ENCODE measurements at regions not wholly inside any gene's neighbourhood (a gene's known extent, or its start where the extent isn't known, plus 50 kb on each side); places are given as distances from the start of the nearest gene placed in this dataset.
"Not testable (repeated sequence)": the region's sequence is repeated elsewhere in the genome, so short reads cannot be mapped to it uniquely, and the experiment has no call there.

DNA sequence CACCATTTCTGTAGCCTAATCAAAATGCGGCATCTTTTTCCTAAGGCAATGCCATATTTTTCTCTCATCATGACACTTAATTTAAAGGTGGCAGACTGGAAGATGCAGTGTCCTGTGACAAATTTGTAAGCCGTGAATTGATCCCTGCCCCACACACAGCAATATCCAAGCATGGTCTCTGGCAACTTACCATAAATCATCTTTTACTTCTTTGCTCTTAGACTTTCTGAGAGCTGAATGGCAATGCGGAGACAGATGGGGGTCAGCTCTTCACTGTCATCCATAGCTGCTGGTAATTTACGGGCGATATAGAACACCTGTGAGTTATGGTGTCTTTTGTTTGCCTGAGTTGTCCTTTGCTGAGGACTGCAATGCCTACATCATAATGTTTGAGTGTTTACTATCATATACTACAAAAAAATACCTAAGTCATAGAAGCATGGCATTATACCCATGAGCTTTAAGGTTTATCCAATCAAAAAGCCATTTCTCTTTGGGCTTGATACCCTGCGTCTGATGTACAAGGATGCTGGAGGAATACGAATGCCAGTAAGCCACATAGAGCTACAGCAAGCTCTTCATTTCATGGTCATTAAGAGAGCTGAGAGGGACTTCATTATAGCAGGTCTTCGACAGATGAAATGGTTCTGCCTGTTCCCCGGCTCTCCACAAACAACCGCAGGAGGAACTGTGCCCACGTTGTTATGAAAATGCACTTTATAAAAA, 148.1 kb downstream of the TRIML1 start:
- no peak for DNase-seq

DNA sequence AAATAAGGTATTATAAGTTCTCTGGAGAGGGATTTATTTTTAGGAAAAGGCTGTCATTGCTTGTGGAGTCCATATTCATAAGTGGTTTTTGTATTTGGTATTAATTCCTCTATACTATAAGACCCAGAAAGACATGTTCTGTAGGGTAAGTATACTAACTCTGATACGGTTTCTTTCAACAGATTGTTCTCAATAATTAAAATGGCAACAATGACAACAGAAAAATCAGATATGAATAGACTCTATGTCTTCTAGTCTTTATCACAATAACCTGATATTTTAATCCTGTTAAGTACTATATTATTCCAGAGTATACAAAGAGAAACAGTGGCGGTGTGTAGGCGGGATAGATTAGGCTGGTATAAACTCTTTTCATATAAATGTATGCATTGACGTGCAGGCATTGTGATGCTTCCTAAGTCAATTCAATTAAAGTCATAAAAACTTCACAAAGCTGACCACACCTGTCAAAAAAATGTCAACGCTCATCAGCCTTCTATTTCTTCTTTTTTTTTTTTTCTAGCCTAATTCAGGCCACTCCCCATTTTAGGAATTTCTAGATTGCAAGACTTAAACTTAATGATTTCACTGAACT, 150.4 kb downstream of the TRIML1 start:
- no peak for DNase-seq

DNA sequence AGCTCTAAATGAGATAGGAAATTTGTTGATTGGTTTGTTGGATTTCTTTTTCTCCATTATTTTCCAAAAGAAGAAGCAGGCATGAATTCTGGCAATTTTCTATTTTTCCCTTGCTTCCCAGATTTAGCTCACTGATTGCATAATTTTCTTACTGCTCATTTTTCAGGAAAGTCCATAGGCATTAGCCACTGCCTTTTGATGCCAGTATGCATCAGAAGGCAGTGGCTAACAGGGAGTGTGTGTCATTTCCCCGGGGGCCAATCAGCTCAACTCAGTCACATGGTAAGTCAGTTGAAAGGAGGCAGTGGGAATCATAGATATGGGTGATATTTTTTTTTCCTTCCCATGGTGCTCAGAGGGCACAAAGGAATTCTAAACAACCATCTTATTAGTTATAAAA, 156.7 kb downstream of the TRIML1 start:
- DNase-seq: no peak

DNA sequence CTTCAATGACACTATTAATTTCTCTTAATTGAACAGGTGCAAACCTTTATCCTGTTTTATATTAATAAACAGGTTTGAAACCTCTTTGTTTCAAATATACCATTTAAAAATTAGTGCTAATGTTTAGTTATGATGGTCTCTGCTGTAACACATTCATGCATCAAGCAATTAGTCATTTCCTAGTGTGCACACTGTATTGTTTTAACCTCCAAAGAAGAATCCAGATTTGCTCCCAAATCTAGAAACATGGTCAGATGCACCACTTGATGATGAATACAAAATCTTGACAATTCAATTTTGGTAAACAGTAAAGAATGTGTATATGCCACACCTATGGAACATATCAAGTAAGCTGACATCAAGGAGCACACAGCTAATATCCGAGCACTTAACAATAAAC, 157.1 kb downstream of the TRIML1 start:
- no peak for DNase-seq

DNA sequence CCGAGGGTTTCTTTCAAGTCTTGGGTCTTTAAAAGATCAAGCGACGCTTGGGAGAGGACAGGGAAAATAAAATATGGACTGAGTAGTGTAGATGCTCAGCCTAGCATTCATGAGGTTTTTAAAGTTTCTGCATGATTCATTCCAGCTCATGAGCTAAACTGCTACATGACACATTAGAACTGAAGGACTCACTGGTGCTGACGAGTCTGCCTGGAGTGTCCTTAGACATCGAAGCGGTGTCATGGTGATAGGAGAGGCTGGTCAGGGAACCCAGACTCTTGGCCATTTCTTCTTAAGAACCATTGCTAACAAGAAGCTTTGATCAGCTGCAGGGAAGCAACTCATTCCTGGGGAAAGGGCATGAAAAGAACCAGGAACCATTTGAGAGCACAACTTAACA, 158.6 kb downstream of the TRIML1 start:
- DNase-seq: no peak

DNA sequence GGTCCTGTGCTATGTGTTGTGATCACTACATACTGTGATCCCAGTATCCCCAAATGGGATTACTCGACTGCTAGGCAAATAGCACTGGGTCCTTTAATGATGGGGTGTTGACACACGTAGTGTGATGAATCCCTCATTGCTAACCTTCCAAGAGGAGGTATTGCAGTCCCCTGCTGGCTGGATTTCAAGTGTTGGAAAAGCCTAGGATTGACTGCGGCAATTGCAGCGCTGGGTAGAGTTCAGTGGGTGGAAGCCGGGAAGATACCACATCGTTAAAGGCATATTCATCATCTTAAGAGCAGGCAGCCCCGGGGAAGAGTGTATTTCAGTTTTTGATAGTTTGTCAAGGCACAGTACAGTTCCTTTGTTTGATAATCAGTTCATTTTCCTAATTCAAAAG, 159.9 kb downstream of the TRIML1 start:
- DNase-seq: no peak

DNA sequence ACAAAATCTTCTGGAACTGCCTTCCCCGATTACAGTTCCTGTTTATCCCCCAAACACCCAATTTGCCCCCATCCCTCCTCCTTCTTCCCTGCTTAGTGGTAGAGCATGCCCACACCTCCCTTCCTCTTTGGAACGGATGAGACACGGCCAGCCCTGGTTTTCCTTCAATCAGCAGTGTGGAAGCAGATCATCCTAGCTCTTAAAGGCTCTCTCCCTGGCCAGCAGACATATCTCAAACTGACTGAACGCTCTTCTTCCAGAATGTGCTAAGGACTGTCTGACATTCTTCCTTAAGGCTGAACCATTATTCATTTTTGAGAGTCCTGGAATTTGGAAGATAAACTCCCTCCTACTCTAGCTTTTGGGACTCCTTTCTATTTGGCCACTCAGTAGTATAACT, 161.1 kb downstream of the TRIML1 start:
- no peak for DNase-seq

DNA sequence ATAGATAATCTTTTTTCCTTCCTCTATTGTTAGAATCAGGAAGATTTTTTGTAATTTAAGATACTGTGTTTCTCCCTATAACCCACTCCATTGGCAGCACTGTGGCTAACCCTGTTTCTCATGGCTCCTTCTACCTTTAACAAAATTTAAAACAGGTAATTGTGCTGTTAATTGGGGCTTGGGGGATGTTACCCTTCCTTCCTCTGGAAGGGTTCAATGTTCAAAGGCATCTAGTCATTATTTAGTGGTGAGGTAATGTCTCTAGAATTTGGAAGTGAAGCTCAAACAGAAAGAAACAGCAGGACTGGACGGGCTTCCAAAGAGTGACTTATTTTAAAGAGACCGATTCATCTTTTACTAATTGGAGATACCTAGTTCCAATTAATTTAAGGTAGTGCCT, 166.4 kb downstream of the TRIML1 start:
- DNase-seq: no peak

DNA sequence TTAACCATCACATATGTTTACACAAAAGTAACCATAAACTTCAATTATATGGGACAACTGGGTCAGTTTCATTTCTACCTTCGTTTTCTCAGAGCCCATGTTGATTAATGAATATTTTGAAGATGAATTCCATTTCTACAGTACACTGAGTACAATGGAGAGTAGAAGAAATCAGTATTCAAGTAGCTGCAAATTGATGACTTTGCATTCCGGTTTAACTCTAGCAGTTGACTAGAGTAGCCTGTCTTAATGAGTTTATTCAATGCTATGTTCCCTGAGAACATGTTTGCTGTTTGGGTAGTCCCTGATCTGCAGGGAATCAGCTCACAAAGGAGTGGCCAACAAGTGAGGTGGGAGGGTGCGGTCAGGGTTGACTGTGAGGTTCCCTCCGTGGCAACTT, 168.3 kb downstream of the TRIML1 start:
- DNase-seq: no peak

DNA sequence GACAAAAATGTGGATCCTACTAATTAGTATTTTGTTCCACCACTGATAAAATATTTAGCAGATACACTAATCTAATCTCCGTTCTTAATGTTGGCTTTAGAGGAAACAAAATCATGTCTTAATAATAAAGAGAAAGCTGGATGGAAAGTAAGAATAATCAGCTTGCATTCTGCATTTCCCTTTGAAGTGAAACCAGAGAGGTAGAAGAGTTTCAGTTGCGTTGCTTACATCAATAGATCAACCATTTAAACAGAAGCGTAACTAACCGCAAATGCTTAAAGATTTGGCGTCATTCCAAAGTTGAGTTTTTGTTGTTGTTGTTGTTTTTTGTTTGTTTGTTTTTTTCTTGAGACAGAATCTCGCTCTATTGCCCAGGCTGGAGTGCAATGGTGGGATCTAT, 168.9 kb downstream of the TRIML1 start:
- no peak for DNase-seq

DNA sequence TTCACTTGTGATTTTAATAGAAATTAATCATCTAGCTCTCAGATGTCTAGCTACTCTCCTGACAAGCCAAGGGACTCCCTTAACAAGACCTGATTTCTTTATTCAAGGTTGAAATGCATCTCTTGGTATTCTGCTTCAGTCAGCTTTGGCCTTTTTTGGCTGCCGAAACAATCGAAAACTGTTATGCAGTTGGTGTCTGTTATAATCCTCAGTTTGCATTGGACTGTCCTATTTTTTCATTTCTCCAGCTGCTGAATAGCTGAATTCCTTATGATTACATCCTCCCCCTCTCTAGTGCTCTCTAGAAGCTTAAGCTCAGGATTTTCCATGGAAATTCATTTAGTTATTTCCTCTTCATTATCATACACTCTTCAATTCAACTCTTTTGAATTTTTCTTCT, 177.2 kb downstream of the TRIML1 start:
- DNase-seq: no peak

DNA sequence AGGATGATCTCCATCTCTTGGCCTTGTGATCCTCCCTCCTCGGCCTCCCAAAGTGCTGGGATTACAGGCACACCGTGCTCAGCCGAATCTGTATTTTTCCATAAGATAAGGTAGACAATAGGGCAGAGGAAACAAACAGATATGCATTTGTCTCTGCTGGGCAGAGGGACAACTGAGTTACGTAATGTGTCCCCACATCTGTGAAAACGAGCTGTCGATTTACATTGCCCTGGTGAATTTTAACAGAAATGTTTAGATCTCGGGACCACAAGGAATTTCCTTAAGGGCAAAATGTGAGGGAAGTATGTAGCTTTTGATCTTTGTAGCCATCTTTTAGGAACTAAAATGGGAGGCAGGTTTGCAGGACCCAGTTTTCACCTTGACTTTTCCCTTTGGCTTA, 189.7 kb downstream of the TRIML1 start:
- no peak for DNase-seq

DNA sequence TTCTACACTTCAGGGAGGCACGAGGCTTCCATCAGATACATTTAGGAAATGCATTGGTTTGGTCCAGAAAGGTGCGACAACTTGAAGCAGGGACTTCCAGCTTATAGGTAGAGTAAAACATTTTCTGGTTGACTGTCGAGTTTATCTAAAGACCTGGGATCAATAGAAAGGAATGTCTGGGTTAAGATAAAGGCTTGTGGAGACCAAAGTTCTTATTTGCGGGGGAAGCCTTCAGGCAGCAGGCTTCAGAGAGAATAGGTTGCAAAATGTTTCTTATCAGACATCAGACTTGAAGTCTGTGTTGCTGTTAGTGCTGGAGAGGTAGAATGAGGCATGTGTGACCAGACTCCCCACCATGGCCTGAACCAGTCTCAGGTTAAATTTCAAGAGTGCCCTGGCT, 190.3 kb downstream of the TRIML1 start:
- DNase-seq: no peak

DNA sequence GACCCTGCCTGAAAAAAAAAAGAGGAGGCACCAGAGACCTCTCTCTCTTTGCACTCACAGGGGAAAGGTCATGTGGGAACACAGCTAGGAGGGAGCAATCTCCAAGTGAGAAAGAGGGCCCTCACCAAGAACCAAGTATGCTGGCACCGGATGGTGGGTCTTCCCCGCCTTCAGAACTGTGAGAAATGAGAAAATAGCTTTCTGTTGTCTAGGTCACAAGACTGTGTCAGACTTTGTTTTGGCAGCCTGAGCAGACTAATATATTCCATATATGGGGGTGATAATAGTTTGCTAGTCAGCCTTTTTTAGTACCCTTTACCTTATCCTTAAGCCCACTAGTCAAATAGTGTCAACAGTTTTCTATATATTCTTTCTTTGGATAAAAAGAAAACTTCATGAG, 193.0 kb downstream of the TRIML1 start:
- no peak for DNase-seq

DNA sequence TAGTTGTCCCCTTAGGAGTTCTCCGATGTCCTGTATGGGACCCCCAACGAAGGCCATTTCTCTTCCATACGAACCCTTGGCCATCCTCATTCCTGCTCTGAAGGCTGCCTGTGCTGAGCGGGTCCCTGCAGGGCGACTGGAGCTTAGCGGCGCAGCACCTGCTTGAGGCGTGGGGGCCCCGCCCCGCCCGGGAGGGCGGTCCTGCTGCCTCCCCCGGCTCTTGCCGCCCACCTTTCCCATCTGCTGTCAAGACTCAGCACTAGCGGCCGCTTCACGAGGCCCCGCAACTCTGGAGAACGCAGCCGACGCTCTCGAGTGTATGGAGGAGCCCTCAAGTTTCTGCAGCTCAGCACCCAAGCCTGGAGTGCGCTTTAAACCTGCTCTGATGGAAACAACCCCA, 197.7 kb downstream of the TRIML1 start:
- DNase-seq: no peak

DNA sequence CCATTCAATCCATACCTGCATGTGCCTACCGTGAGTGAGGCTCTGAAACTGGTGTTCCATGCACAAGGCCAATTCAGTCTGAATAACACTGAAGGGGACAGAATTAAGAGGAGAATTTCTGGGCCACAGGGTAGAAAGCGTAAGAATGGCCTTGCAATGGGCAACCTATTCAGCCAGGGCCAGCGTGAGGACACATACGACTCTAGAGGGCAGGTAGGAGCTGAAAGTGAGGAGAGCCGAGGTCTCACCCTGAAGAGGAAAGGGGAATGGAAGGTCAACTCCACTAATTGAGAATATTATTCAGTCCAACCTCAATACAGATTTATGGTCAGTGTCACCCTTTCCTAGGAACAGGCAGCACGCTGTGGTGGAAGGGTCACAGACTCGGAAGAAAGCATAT, 202.2 kb downstream of the TRIML1 start:
- DNase-seq: no peak

DNA sequence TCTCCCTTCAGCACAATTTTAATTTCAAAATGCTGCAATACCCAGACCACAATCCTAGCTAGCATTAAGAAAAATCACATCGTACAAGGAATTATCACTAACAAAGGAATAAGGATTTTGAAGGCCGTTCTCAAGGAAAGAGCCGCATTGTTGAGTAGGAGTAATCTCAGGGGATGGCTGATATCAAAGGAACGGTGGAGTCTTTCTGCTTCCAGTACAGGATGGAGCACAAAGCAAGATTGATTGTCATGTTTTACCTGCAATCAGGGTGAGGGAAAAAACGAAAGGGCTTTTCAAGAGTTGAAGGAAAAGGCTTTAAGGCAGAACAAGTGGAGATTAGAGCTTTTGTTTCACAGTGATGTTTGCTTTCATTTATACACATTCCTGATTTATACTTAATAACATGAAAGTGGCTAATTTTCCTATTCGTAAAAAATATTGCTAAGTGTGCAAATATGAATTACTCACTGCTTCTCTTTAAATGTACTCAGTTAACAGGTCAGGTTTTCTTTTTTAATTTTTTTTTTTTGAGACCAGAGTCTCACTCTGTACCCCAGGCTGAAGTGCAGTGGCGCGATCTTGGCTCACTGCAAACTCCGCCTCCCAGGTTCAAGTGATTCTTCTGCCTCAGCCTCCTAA, 207.0 kb downstream of the TRIML1 start:
- DNase-seq: no peak

DNA sequence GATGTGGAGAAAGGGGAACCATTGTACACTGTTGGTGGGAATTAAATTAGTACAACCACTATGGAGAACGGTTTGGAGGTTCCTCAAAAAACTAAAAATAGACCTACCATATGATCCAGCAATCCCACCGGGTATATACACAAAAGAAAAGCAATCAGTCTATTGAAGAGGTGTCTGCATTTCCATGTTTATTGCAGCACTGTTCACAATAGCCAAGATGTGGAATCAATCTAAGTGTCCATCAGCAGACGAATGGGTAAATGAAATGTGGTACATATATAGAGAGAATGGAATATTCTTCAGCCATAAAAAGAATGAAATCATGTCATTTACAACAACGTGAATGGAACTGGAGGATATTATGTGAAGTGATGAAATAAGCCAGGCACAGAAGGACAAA, 208.1 kb downstream of the TRIML1 start:
- DNase-seq: no peak

DNA sequence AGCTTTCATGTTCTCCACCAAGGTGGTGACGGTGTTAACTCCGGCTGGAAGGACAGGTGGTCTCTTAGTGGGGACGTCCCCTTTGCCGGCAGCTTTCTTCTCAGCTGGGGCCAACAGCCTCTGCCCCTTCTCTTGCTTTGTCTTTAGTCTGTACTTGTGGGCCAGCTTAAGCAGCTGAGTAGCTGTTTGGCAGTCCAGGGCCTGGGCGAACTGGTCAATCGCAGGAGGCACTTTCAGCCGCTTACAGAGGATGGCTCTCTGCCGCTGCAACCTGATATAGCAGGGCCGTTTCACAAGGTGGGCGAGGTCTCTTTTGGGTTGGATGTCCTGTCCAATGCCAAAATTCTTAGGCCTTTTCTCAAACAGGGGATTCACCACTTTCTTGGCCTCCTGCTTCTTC, 210.3 kb downstream of the TRIML1 start:
- not testable (repeated sequence) for DNase-seq

DNA sequence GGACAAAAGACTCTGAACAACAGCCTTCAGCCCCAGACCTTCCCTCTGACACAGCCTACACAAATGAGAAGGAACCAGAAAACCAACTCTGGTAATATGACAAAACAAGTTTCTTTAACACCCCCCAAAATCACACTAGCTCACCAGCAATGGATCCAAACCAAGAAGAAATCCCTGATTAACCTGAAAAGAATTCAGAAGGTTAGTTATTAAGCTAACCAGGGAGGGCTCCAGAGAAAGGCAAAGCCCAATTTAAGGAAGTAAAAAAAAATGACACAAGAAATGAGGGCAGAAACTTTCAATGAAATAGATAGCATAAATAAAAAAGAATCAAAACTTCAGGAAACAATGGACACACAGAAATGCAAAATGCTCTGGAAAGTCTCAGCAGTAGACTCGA, 224.0 kb downstream of the TRIML1 start:
- no peak for DNase-seq

DNA sequence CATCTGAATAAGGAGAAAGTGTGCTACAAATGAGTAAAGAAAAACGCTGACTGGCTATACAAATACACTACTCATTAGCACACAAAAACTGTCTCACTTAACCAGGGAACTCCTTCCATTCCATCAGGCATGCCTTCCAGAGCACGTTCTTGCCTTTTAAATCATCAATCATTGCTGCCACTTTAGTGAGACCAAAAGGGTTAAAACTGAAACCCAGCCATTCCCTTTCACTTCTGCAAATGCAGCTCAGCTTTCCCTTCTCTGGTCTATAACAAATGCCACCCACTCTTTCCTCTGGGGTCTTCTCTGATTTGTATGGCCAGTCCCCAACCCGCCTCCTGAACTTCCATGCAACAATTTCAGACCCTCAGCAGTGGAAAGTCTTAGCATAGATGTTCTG, 231.5 kb downstream of the TRIML1 start:
- no peak for DNase-seq

DNA sequence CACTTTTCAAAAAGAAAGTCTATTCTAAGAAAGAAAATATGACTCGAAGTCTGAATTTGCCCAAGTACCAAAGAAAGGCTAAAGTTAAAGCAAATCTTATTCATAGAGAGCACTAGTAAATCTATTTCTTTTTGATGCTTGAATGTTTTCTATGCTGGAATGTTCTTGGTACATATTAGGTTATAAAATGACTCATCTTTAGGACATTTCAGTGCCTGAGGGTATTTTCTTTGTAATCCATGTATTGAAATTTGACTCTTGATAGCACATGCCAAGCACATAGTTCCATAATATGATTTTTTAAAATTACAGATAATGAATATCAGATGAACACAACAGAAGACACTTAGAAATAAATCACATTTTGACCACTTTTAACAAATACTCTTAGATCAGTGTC, 232.8 kb downstream of the TRIML1 start:
- DNase-seq: no peak

DNA sequence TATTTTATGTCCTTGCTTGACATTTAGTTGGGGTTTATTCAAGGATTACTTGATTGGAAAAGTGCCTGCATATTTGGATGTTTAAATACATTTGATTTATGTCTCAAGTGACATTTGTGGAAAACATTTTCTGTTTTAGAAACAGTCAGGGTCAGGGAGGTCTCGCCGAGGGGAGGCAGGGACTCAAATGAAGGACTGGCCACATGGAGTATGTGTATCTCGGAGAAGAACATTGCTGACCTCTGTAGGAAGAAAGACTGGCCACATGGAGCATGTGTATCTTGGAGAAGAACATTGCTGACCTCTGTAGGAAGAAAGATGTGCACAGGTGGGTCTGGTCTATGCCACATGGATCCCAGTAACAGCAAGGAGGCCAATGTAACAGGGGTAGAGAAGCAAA, 233.6 kb downstream of the TRIML1 start:
- peak; percentile 52 for DNase-seq

DNA sequence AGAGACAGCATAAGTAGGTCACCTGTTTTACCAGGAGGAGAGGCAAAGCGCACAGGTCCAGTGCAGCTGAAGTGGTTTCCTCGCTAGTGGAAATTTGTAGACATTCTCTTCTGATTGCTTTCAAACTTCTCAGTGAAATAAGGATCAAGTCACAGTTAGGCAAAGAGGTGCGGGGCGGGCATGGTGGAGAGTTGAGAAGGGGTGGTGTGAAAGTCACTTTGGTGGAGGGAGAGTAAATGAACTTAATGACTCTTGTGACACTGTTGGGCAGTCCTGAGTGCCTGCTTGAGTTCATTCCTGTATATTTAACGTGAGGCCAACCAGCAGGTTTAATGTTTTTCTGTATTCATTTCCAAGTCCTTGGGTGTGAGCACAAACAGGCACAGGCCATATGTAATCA, 235.6 kb downstream of the TRIML1 start:
- no peak for DNase-seq

DNA sequence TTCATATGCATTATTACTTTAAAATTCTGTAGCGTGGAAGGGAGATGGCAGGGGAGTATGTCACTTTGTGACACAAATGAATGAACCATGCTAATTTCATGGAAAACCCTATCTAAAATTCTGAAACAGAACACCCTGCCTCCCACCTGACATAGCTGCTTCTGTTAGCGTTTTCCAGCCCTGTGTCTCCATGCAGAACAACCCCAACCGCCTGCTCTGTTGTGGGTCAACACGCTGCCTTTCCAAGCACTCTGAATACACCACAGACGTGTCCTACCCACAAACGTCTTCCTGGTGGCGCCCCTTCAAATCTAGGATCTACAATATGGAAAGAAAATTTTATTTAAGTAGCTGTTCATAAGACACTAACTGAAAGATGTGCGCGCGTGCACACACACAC, 238.6 kb downstream of the TRIML1 start:
- DNase-seq: no peak

Measured in NCI-H1092 treated with DMSO at 0.1 percent for 48 hours (cell line).